NOMO-1 (cell line): ENCODE measurements at regions not wholly inside any gene's neighbourhood (a gene's known extent, or its start where the extent isn't known, plus 50 kb on each side); places are given as distances from the start of the nearest gene placed in this dataset.
"Not testable (repeated sequence)": the region's sequence is repeated elsewhere in the genome, so short reads cannot be mapped to it uniquely, and the experiment has no call there.

Experiments
- DNase-seq, 2 experiments: peaks; one replicate each; lab custom pipeline; 2025; ENCODE audit not compliant: unreplicated experiment in 2 of 2; lab: John Stamatoyannopoulos, UW

DNA sequence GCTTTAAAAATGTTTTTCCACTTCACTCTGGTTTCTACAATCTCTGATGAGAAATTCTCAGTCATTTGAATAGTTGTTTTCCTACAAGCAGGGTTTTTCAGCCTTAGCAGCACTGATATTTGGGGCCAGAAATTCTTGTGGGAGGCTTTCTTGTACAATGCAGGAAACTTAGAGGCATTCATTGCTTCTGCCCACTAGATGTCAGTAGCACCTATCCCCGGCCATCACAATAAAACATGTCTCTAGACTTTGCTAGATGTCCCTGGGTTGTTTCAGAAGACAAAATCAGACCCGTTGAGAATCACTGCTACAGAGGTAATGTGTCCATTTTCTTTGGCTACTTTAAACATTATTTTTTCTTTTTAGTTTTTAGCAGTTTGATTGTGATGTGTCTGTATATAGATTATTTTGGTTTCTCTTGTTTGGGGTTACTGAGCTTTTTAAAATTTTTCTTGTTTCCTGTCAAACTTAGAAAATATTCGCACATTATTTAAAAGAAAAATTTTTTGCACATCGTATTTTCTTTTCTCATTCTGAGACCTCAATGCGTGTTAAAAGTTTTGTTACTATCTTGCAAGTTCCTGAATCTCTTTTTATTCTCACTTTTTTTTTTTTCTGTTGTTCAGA is 60.8 kb upstream of the CCDC179 start:
- peak in 1 of 2 experiments; percentile 33 for DNase-seq

GRCh38 chr11:22922672-22923071 is 62.4 kb upstream of the CCDC179 start:
- no peak for DNase-seq

GRCh38 chr11:22923561-22923960 is 63.3 kb upstream of the CCDC179 start:
- no peak for DNase-seq

DNA sequence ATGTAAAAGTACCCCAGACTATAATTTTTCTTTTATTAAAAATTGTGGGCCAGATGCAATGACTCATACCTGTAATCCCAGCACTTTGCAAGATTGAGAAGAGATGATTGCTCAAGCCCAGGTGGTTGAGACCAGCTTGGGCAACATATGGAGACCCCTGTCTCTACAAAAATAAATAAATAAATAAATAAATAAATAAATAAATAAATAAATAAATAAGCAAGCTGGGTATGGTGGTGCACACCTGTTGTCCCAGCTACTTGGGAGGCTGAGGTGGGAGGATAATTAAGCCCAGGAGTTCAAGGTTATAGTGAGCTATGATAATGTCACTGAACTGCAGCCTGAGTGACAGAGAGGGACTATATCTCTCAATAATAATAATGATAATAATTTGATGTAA is 66.1 kb upstream of the CCDC179 start:
- no peak for DNase-seq

DNA sequence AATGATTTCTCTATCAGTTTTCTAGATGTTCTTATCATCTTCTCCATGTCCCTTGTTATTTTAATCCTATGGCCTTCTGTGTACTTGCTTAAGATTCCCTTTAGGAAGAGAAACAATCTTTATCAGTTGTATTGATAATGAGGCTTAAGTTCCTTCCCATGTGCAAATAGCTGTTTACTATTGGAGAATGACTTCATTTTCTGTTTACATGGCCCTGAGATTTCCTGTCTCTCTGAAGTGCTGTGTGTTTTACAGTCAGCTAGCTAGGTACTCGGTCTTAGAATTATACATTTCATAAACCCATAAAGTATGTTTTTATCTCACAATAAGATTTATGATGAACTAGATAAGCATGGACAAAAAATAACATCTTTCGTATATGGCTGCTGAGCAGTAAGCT is 67.5 kb upstream of the CCDC179 start:
- no peak for DNase-seq

GRCh38 chr11:22928207-22928917 is 68.1 kb upstream of the CCDC179 start:
- no peak for DNase-seq

GRCh38 chr11:22930816-22931594 is 70.7 kb upstream of the CCDC179 start:
- no peak for DNase-seq

- DNase-seq, result no peak
These were observed 78.4 kb upstream of the CCDC179 start for GRCh38 chr11:22938691-22939090.

GRCh38 chr11:22941544-22941943 is 81.3 kb upstream of the CCDC179 start:
- not testable (repeated sequence) for DNase-seq

GRCh38 chr11:22957786-22958185 is 97.5 kb upstream of the CCDC179 start:
- DNase-seq, result no peak

- DNase-seq, result no peak
These were observed 114.0 kb upstream of the CCDC179 start for GRCh38 chr11:22974251-22974650.

DNA sequence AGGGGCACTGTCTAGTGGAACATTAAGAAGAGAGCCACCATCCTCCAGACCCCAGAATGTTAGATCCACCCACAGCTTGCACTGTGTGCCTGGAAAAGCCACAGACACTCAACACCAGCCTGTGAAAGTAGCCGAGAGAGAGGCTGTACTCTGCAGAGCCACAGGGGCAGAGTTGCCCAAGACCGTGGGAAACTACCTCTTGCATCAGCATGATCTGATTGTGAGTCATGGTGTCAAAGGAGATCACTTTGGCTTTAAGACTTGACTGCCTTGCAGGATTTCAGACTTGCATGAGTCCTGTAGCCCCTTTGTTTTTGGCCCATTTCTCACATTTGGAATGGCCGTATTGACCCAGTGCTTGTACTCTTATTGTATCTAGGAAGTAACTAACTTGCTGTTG is 115.9 kb upstream of the CCDC179 start:
- DNase-seq, result peak in 1 of 2 experiments; percentile 15

DNA sequence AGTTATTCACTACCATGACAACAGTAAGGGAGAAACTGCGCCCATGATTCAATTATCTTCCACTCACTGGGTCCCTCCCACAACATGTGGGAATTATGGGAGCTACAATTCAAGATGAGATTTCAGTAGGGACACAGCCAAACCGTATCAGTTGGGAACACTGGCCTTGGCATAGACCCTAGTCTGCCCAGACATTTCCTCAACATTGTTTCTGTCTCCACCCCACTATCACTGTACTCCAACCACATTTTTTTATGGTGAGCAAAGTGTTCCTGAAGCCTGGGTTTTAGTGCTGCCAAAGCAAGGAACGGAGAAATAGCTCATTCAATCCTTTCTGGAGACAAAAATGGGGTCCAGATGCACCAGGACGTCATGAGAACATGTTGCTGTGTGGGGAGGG is 122.6 kb upstream of the CCDC179 start:
- no peak for DNase-seq

DNA sequence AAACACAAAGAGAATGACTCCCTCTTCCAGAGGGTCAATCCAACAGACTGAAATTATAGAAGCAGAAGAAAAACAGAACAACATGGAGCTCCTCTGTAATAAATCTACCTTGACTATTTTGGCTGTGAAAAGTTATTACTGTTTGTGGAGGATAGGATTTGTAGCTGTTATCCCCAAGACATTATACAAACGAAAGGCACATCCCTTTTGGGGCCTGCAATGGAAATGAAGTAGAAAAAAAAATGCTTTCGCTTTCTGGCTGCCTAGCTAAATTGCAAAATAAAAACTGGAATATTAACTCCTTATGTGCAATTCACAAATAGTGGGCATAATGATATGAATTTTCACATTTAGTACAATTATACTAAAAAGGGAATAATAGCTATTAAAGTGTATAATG is 123.8 kb upstream of the CCDC179 start:
- no peak for DNase-seq

DNA sequence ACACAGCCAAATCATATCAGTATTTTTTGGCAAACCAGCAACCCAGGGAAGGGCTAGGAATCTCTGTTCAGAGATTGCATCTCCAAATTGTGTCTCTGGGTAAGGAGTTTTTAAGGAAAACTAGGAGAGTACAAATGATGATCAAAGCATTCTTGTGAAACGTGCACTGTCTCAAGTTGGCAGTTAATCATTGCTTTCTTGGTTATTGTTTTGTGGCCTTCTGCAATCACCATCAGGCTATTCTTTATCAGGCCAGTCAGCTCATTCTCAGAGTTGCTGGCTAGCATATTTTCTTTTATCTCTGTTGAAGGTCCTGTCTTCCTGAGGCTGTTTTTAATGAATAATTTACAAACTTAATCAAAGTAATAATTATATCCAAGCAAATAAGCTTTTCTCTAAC is 129.1 kb upstream of the CCDC179 start:
- no peak for DNase-seq

- DNase-seq, result no peak
These were observed 130.9 kb upstream of the CCDC179 start for GRCh38 chr11:22991196-22991595.

- DNase-seq, result no peak
These were observed 146.5 kb upstream of the CCDC179 start for GRCh38 chr11:23006730-23007129.

DNA sequence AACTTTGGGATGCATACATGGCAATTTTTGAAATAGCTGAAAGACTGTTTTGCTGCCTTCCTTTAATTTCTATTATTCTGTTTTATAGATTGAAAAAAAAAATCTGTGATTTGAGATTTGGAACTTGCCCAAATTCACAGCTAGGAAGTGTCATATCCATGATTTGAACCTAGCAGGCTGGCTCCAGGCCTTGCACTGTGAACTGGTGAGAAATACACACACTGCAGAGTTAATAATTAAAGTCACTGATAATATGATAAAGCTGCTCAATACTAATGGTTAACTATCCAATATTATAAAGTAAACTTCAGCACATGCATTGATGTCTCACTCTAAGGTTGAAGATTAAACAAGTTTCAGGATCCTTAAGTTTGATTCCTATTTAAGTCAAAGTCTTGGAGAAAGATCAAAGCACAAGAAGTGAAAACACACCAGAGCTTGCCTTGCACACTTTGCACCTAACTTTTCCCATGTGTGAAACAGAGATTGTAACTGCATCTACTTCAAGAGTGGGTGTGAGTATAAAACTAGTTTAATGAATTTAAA is 150.6 kb upstream of the CCDC179 start:
- DNase-seq, result no peak

DNA sequence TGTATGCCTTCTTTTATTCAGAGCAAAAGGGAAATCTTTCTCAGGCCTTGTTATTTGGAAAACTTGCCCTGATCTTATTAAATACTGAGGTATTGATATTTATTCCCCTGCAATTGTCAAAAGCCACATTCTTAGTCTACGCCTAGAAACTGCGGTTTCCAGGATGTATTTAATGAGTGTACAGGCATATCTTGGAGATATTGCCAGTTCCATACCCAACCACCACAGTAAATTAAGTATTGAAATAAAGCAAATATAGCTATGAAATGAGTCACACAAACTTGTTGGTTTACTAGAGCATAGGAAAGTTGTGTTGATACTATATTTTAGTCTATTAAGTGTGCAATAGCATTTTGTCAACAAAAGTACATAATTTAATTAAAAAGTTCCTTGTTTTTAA is 152.7 kb upstream of the CCDC179 start:
- DNase-seq, result no peak

- no peak for DNase-seq
These were observed 153.2 kb upstream of the CCDC179 start for GRCh38 chr11:23013509-23013908.

- peak in 1 of 2 experiments; percentile 2 for DNase-seq
These were observed 161.1 kb upstream of the CCDC179 start for GRCh38 chr11:23021287-23021863.
